ENCODE measurements at regions not wholly inside any gene's neighbourhood (a gene's known extent, or its start where the extent isn't known, plus 50 kb on each side); places are given as distances from the start of the nearest gene placed in this dataset.

DNA sequence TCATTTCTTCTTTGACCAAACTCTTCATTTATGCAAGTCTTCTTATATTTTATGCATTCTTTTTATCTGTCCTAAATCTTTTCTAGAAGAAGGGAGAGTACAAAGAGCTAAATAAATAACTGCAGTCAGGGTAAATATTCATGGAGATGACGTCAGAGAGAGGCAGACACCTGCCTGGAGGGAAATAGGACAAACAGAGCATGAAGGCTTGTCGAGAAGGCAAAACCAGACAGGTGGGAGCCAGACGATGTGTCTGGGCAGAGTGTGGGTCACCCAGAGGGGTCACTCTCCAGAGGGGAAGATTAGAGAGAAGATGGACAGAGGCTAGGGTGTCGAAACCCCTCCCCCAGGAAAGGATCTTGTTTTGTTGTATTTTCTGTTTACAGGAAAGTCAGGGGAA is 78.3 kb upstream of the RPL38 start:
- TF ChIP-seq EZH2 (IDR thresholded peaks at IDR 0.05): no peak
- TF ChIP-seq, protein P1, sequence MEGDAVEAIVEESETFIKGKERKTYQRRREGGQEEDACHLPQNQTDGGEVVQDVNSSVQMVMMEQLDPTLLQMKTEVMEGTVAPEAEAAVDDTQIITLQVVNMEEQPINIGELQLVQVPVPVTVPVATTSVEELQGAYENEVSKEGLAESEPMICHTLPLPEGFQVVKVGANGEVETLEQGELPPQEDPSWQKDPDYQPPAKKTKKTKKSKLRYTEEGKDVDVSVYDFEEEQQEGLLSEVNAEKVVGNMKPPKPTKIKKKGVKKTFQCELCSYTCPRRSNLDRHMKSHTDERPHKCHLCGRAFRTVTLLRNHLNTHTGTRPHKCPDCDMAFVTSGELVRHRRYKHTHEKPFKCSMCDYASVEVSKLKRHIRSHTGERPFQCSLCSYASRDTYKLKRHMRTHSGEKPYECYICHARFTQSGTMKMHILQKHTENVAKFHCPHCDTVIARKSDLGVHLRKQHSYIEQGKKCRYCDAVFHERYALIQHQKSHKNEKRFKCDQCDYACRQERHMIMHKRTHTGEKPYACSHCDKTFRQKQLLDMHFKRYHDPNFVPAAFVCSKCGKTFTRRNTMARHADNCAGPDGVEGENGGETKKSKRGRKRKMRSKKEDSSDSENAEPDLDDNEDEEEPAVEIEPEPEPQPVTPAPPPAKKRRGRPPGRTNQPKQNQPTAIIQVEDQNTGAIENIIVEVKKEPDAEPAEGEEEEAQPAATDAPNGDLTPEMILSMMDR (IDR thresholded peaks at IDR 0.05): no peak

Measured in neural progenitor cell (in vitro differentiated cells).